HG02973 (cell line): ENCODE measurements at regions not wholly inside any gene's neighbourhood (a gene's known extent, or its start where the extent isn't known, plus 50 kb on each side); places are given as distances from the start of the nearest gene placed in this dataset.
"Not testable (repeated sequence)": the region's sequence is repeated elsewhere in the genome, so short reads cannot be mapped to it uniquely, and the experiment has no call there.

Source experiments
- ATAC-seq: cut with Tn5 transposase; IDR thresholded peaks from one replicate; pipeline ENCODE4 v1.9.1; 2021; ENCODE audit warnings: moderate library complexity; ENCODE audit not compliant: unreplicated experiment

- no peak for ATAC-seq
Observed at GRCh38 chr18:52237551-52237950, 102.4 kb upstream of the DCC start.

- ATAC-seq = no peak
Observed at GRCh38 chr18:52242711-52243110, 97.3 kb upstream of the DCC start.

- ATAC-seq = no peak
Observed at GRCh38 chr18:52244658-52245057, 95.3 kb upstream of the DCC start.

GRCh38 chr18:52254367-52254766, 85.6 kb upstream of the DCC start:
- ATAC-seq = no peak

- ATAC-seq = not testable (repeated sequence)
Observed at GRCh38 chr18:52257417-52257816, 82.6 kb upstream of the DCC start.

- ATAC-seq = no peak
Observed at GRCh38 chr18:52275817-52276216, 64.2 kb upstream of the DCC start.

DNA sequence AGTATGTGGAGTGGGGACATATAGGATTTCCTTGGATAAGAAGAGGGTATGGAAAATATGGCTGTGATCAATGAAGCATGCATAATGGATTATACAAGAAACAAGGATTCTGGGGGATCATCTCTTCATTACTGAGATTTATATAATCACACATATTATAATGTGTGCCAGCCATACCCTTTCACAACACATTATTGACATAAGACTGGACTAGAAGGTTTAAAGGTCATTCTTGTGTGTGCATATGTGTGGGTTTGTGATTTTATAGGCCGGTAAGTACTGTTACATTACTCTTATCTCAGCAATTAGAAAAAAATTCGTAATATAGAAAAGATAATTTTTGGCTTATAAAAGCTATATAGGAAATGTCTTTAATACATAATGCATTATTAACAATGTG, 62.2 kb upstream of the DCC start:
- ATAC-seq = no peak

DNA sequence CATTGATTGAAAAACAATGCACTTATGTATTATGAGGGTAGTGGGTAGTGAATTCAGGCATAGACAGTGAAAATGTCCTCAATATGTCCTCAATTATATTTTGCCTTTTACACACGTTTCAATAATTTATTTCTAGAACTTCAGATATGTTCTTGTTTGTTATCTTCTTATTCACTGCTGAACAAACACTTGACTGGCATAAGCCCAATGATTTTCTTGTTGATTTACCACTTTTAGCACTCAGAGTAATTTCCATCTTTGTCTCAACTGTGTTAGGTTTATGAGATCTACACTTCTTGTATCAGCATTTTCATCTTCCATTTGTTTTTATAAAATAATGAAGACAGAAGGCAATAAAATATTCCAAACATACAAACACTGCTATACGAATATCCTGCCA, 61.8 kb upstream of the DCC start:
- no peak for ATAC-seq

- ATAC-seq = no peak
Observed at GRCh38 chr18:52280702-52281101, 59.3 kb upstream of the DCC start.

GRCh38 chr18:52283927-52284326, 56.1 kb upstream of the DCC start:
- no peak for ATAC-seq

- no peak for ATAC-seq
Observed at GRCh38 chr18:52286675-52287074, 53.3 kb upstream of the DCC start.

DNA sequence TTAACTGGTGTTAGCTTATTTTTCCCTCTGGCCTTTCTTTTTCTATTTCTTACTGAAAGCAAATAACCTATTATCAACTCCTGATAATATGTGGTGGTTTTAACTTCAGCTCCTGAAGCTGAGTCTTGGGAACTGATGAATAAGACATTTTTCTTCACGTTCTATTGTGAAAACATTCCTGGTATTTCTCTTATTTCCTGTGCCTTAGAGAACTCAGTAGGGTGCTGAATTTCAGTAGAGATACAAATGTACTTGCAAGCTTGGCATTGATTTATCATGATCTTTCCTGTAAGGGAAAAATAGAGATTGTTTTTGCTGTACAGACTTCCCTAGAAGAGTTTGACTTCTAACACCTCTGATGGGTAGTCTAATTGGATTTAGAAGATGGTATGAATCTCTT, 52.8 kb upstream of the DCC start:
- no peak for ATAC-seq

DNA sequence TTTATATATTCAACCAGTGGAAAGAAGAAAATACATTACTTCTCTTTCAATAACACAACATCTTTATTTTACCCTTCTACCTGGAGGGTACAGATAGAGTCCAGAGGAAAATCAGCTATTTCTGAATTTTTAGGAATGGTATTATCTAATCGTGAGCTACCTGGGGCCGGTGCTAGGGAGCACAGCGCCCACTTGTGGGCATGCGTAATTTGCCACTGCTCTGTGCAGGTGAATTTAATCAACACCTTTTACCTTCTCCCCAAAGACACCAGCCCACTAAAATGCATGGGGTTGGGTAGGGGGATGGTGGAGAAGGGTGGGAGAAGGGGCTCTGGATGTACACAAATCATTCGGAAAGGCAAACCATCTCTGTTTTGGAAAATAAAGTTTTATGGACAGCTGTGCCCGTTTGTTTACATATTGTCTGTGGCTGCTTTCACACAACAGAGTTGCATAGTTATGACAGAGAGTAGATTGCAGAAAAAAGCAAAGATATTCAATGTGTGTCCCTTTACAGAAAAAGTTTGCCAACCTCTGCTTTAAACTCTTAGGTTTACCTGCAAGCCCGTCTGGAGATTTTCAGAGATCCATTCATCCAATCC, 51.5 kb upstream of the DCC start:
- ATAC-seq = peak; percentile 48

DNA sequence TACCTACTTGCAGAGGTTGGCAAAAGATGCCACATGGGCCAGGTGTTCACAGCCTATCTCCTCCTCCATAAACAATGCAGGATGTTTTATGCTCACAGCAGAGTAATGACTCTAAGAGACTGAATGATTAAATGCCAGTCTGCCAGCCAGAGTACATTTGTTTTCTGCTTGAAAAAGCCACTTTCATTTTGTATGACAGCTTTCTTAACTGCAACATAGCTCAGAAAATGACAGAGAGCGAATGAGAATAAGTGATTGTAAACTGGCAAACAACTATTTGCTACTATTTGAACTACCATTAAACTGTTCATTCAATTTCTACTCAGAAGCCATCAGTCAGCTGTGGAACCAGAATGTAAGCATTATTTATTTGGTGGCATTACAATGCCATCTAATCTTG, 50.6 kb upstream of the DCC start:
- no peak for ATAC-seq
